Trophoblast cell (in vitro differentiated cells and primary cell): ENCODE measurements at regions not wholly inside any gene's neighbourhood (a gene's known extent, or its start where the extent isn't known, plus 50 kb on each side); places are given as distances from the start of the nearest gene placed in this dataset.
A peak's percentile ranks its signal among the peaks of the same experiment; 100 is the strongest.

Source experiments
- DNase-seq, 2 donors: peaks; one replicate each; pipeline ENCODE4 v3.0.0-alpha.2; 2016
- H2AFZ ChIP-seq: 2 replicates; pipeline ENCODE4 v1.6.1; 2013; ENCODE audit warnings: low read length, moderate library complexity, mild to moderate bottlenecking; ENCODE audit not compliant: insufficient read depth, poor library complexity
- H2AK5ac ChIP-seq: 2 replicates; pipeline ENCODE4 v1.6.1; 2013; ENCODE audit warnings: mild to moderate bottlenecking, low read length
- H2BK120ac ChIP-seq: 2 replicates; pipeline ENCODE4 v1.6.1; 2013; ENCODE audit warnings: low read length, mild to moderate bottlenecking, moderate library complexity; ENCODE audit not compliant: insufficient read depth, poor library complexity
- H2BK12ac ChIP-seq: 2 replicates; pipeline ENCODE4 v1.6.1; 2013; ENCODE audit warnings: mild to moderate bottlenecking, low read length, moderate library complexity
- H2BK5ac ChIP-seq: 2 replicates; pipeline ENCODE4 v1.6.1; 2013; ENCODE audit warnings: low read length, low read depth, moderate library complexity, mild to moderate bottlenecking; ENCODE audit not compliant: poor library complexity
- H3K14ac ChIP-seq: 2 replicates; pipeline ENCODE4 v1.6.1; 2013; ENCODE audit warnings: mild to moderate bottlenecking, low read length
- H3K18ac ChIP-seq: 2 replicates; pipeline ENCODE4 v1.6.1; 2013; ENCODE audit warnings: mild to moderate bottlenecking, low read length
- H3K23ac ChIP-seq: 2 replicates; pipeline ENCODE4 v1.6.1; 2013; ENCODE audit warnings: low read length
- H3K27ac ChIP-seq: 2 replicates; pipeline ENCODE4 v1.5.1; 2013; ENCODE audit warnings: low read depth, mild to moderate bottlenecking, inconsistent platforms, low read length, moderate library complexity
- H3K27me3 ChIP-seq: 2 replicates; pipeline ENCODE4 v1.6.1; 2013; ENCODE audit warnings: inconsistent platforms, mild to moderate bottlenecking, low read length, moderate library complexity; ENCODE audit not compliant: insufficient read depth
- H3K36me3 ChIP-seq, 2 experiments: 1 replicate in 1 of 2; 2 replicates in 1 of 2; pipeline ENCODE4 v1.6.1; 2013; ENCODE audit warnings: low read length in 2 of 2, mild to moderate bottlenecking in 2 of 2, moderate library complexity in 1 of 2; ENCODE audit not compliant: insufficient read depth in 2 of 2, control insufficient read depth in 1 of 2
- H3K4ac ChIP-seq: 2 replicates; pipeline ENCODE4 v1.6.1; 2013; ENCODE audit warnings: low read depth, mild to moderate bottlenecking, low read length, moderate library complexity
- H3K4me1 ChIP-seq, 2 experiments: 1 replicate in 1 of 2; 2 replicates in 1 of 2; pipeline ENCODE4 v1.6.1; 2013; ENCODE audit warnings: low read length in 2 of 2, mild to moderate bottlenecking in 2 of 2, moderate library complexity in 1 of 2; ENCODE audit not compliant: insufficient read depth in 2 of 2, control insufficient read depth in 1 of 2
- H3K4me2 ChIP-seq: 2 replicates; pipeline ENCODE4 v1.6.1; 2013; ENCODE audit warnings: inconsistent platforms, mild to moderate bottlenecking, low read length, moderate library complexity
- H3K4me3 ChIP-seq: 2 replicates; pipeline ENCODE4 v1.5.1; 2013; ENCODE audit warnings: mild to moderate bottlenecking, low read depth, low read length, inconsistent platforms
- H3K79me1 ChIP-seq: one replicate; pipeline ENCODE4 v1.6.1; 2013; ENCODE audit warnings: low read length
- H3K79me2 ChIP-seq: 2 replicates; pipeline ENCODE4 v1.6.1; 2013; ENCODE audit warnings: low read length, mild to moderate bottlenecking; ENCODE audit not compliant: control insufficient read depth, insufficient read depth, poor library complexity
- H3K9ac ChIP-seq: 2 replicates; pipeline ENCODE4 v1.6.1; 2013; ENCODE audit warnings: mild to moderate bottlenecking, low read length
- H3K9me3 ChIP-seq: 2 replicates; pipeline ENCODE4 v1.6.1; 2013; ENCODE audit warnings: low read depth, mild to moderate bottlenecking, control low read depth, inconsistent platforms, low read length; ENCODE audit not compliant: insufficient read depth
- H4K12ac ChIP-seq: 2 replicates; pipeline ENCODE4 v1.6.1; 2013; ENCODE audit warnings: low read depth, mild to moderate bottlenecking, low read length, moderate library complexity
- H4K8ac ChIP-seq: 2 replicates; pipeline ENCODE4 v1.6.1; 2013; ENCODE audit warnings: low read depth, mild to moderate bottlenecking, low read length, moderate library complexity
- H4K91ac ChIP-seq: one replicate; pipeline ENCODE4 v1.6.1; 2013; ENCODE audit warnings: low read depth, mild to moderate bottlenecking, low read length, moderate library complexity
- WGBS: extraction: QIAGEN DNeasy Blood & Tissue Kit; methylation state at CpG from one replicate; pipeline ENCODE4 v1.1.7; 2013; ENCODE audit warnings: missing lambda C conversion rate; ENCODE audit not compliant: insufficient read length, insufficient coverage; ENCODE audit errors: extremely low coverage; 5-methylcytosine and 5-hydroxymethylcytosine counted together

GRCh38 chrX:9164533-9165426, 130.9 kb upstream of the FAM9B start:
- no peak overlapping the region for H3K27ac ChIP-seq
- H3K36me3 ChIP-seq, result no peaks in the 10 kb centered on the region
- H3K4me3 ChIP-seq, result no peak overlapping the region
- no peak overlapping the region for H3K23ac ChIP-seq
- H3K4me2 ChIP-seq, result no peak overlapping the region
- H2BK120ac ChIP-seq, result no peak overlapping the region
- H3K4ac ChIP-seq, result no peak overlapping the region
- no peaks in the 10 kb centered on the region for H3K9me3 ChIP-seq
- no peak overlapping the region for H3K18ac ChIP-seq
- H4K12ac ChIP-seq, result no peak overlapping the region
- H4K91ac ChIP-seq, result no peak overlapping the region
- no peak for DNase-seq
- WGBS, result no CpG with 5 or more reads among the region's 11 CpGs
- no peak overlapping the region for H2AFZ ChIP-seq
- H3K4me1 ChIP-seq, result no peaks in the 10 kb centered on the region
- H3K27me3 ChIP-seq, result no peaks in the 10 kb centered on the region
- no peak overlapping the region for H3K14ac ChIP-seq
- no peak overlapping the region for H4K8ac ChIP-seq
- H2BK5ac ChIP-seq, result no peak overlapping the region
- H2AK5ac ChIP-seq, result no peak overlapping the region
- no peak overlapping the region for H3K9ac ChIP-seq
- H2BK12ac ChIP-seq, result no peak overlapping the region
- no peaks in the 10 kb centered on the region for H3K79me2 ChIP-seq
- no peaks in the 10 kb centered on the region for H3K79me1 ChIP-seq

- Histone ChIP-seq H2AK5ac (no peak overlapping the region), H3K79me1 (no peaks in the 10 kb centered on the region), H3K9me3 (no peaks in the 10 kb centered on the region), H3K23ac (no peak overlapping the region), H2BK5ac (no peak overlapping the region), H3K18ac (no peak overlapping the region), H3K79me2 (no peaks in the 10 kb centered on the region), H4K12ac (no peak overlapping the region), H2BK12ac (no peak overlapping the region), H2BK120ac (no peak overlapping the region), H3K4me1 (no peaks in the 10 kb centered on the region), H3K27ac (no peak overlapping the region), H3K27me3 (no peaks in the 10 kb centered on the region), H4K8ac (no peak overlapping the region), H4K91ac (no peak overlapping the region), H3K4ac (no peak overlapping the region), H3K4me2 (no peak overlapping the region), H3K14ac (no peak overlapping the region), H3K4me3 (no peak overlapping the region), H3K36me3 (no peaks in the 10 kb centered on the region), H2AFZ (no peak overlapping the region), H3K9ac (no peak overlapping the region)
- no CpG with 5 or more reads among the region's 1 CpG for WGBS
- DNase-seq, result no peak
Observed at GRCh38 chrX:9166584-9166944, 132.6 kb upstream of the FAM9B start.

DNA sequence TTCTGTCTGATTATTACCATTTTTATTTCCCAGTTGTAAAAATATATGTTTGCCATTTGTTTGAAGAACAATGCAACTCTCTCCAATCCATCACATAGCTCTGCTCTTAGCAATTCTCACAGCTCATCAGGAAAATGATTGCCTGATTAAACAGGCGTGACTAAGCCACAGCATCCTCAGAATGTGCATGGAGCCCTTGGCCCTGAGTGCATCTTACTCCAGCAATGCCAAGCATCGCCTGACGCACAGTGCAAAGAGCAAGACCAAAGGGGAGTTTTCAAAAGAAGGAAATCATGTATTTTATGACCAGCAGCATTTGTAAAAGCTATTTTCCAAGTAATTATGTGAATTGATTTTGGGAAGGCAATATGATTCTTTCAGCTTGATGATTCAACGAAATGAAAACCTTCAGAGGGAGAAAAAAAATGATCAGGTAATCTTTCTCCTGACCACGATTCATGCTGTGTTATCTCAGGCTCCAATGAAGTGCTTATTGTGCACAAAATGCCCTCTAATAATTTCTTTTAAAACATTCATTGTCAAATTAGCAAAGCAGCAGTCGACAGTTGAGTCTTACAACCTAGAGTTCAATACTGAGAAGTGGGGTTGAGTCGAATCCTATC, 138.0 kb upstream of the FAM9B start:
- no peak overlapping the region for H4K12ac ChIP-seq
- no peak overlapping the region for H3K27ac ChIP-seq
- H3K27me3 ChIP-seq, result no peaks in the 10 kb centered on the region
- peak; percentile 14 to 31 for DNase-seq
- no peaks in the 10 kb centered on the region for H3K36me3 ChIP-seq
- no peak overlapping the region for H2BK5ac ChIP-seq
- no peak overlapping the region for H3K4me2 ChIP-seq
- no peak overlapping the region for H4K91ac ChIP-seq
- no peak overlapping the region for H2AK5ac ChIP-seq
- no peak overlapping the region for H2BK120ac ChIP-seq
- H4K8ac ChIP-seq, result no peak overlapping the region
- H3K4ac ChIP-seq, result no peak overlapping the region
- no peak overlapping the region for H3K23ac ChIP-seq
- no peaks in the 10 kb centered on the region for H3K9me3 ChIP-seq
- no peak overlapping the region for H2AFZ ChIP-seq
- no peak overlapping the region for H3K18ac ChIP-seq
- no CpG with 5 or more reads among the region's 7 CpGs for WGBS
- no peaks in the 10 kb centered on the region for H3K4me1 ChIP-seq
- H3K14ac ChIP-seq, result no peak overlapping the region
- H3K9ac ChIP-seq, result no peak overlapping the region
- no peaks in the 10 kb centered on the region for H3K79me2 ChIP-seq
- H3K79me1 ChIP-seq, result no peaks in the 10 kb centered on the region
- no peak overlapping the region for H2BK12ac ChIP-seq
- no peak overlapping the region for H3K4me3 ChIP-seq

GRCh38 chrX:9172464-9172850, 138.5 kb upstream of the FAM9B start:
- Histone ChIP-seq H3K9ac (no peak overlapping the region), H3K27me3 (no peaks in the 10 kb centered on the region), H2BK120ac (no peak overlapping the region), H3K4me2 (no peak overlapping the region), H2AFZ (no peak overlapping the region), H3K4me3 (no peak overlapping the region), H3K9me3 (no peaks in the 10 kb centered on the region), H4K12ac (no peak overlapping the region), H3K27ac (no peak overlapping the region), H2BK5ac (no peak overlapping the region), H2AK5ac (no peak overlapping the region), H3K4me1 (no peaks in the 10 kb centered on the region), H2BK12ac (no peak overlapping the region), H4K8ac (no peak overlapping the region), H3K36me3 (no peaks in the 10 kb centered on the region), H4K91ac (no peak overlapping the region), H3K4ac (no peak overlapping the region), H3K79me2 (no peaks in the 10 kb centered on the region), H3K79me1 (no peaks in the 10 kb centered on the region), H3K14ac (no peak overlapping the region), H3K23ac (no peak overlapping the region), H3K18ac (no peak overlapping the region)
- no CpG with 5 or more reads among the region's 6 CpGs for WGBS
- no peak for DNase-seq
